ENCODE measurements at regions not wholly inside any gene's neighbourhood (a gene's known extent, or its start where the extent isn't known, plus 50 kb on each side); places are given as distances from the start of the nearest gene placed in this dataset.

- no peaks in the 10 kb centered on the region for H3K9me3 ChIP-seq
- in situ Hi-C loops (cut with MboI; ENCODE audit: low sequenced_read_pairs in 4 of 4) (no loop called here), intact Hi-C loops (cut with DNase I; ENCODE audit: low total_unique reads) (no loop called here)
- no peak overlapping the region for H3K27ac ChIP-seq
- no peak for ATAC-seq
- no peaks in the 10 kb centered on the region for H3K27me3 ChIP-seq
- no peak overlapping the region for H3K4me3 ChIP-seq
- no peaks in the 10 kb centered on the region for H3K36me3 ChIP-seq
- TF ChIP-seq, protein P1, sequence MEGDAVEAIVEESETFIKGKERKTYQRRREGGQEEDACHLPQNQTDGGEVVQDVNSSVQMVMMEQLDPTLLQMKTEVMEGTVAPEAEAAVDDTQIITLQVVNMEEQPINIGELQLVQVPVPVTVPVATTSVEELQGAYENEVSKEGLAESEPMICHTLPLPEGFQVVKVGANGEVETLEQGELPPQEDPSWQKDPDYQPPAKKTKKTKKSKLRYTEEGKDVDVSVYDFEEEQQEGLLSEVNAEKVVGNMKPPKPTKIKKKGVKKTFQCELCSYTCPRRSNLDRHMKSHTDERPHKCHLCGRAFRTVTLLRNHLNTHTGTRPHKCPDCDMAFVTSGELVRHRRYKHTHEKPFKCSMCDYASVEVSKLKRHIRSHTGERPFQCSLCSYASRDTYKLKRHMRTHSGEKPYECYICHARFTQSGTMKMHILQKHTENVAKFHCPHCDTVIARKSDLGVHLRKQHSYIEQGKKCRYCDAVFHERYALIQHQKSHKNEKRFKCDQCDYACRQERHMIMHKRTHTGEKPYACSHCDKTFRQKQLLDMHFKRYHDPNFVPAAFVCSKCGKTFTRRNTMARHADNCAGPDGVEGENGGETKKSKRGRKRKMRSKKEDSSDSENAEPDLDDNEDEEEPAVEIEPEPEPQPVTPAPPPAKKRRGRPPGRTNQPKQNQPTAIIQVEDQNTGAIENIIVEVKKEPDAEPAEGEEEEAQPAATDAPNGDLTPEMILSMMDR (IDR thresholded peaks at IDR 0.05 in 4 of 5, conservative IDR thresholded peaks at IDR 0.05 in 1 of 5) = no peak
- no peak for TF ChIP-seq POLR2A (IDR thresholded peaks at IDR 0.05)
- DNase-seq = no peak
- H3K4me1 ChIP-seq = no peaks in the 10 kb centered on the region
Observed at GRCh38 chr4:177574446-177574845, 132.2 kb upstream of the AGA start.

DNA sequence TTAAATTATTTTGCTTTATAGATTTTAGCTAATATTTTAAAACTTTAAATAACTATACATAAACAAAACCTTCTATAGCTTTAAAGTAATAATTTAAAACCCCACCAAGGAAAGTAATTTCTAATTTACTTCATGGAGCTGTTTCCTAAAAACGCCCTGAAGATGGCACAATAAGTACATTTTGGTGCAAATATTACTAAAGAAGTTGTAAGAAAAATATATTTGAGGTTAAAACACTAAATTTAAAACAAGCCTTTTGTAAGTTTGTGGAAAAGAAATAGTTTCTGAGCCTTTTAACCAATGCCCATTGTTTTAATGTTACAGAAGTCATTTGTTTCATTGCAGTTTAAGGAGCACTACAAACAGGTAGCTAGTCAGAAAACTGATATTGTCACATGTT lies 137.4 kb upstream of the AGA start:
- TF ChIP-seq, protein P1 (IDR thresholded peaks at IDR 0.05 in 4 of 5, conservative IDR thresholded peaks at IDR 0.05 in 1 of 5) = no peak
- no peak for TF ChIP-seq POLR2A (IDR thresholded peaks at IDR 0.05)
- Histone ChIP-seq H3K27ac (no peak overlapping the region), H3K36me3 (no peaks in the 10 kb centered on the region), H3K4me3 (no peak overlapping the region), H3K4me1 (no peaks in the 10 kb centered on the region), H3K27me3 (no peaks in the 10 kb centered on the region), H3K9me3 (no peaks in the 10 kb centered on the region)
- intact Hi-C loops (cut with DNase I; ENCODE audit: low total_unique reads) (no loop called here), in situ Hi-C loops (cut with MboI; ENCODE audit: low sequenced_read_pairs in 4 of 4) (no loop called here)
- DNase-seq (no peak), ATAC-seq (no peak)

- Histone ChIP-seq H3K36me3 (no peaks in the 10 kb centered on the region), H3K27me3 (no peaks in the 10 kb centered on the region), H3K9me3 (no peaks in the 10 kb centered on the region), H3K27ac (no peak overlapping the region), H3K4me1 (no peaks in the 10 kb centered on the region), H3K4me3 (no peak overlapping the region)
- TF ChIP-seq POLR2A (IDR thresholded peaks at IDR 0.05) = no peak
- TF ChIP-seq, protein P1 (IDR thresholded peaks at IDR 0.05 in 4 of 5, conservative IDR thresholded peaks at IDR 0.05 in 1 of 5) = no peak
- in situ Hi-C loops (cut with MboI; ENCODE audit: low sequenced_read_pairs in 4 of 4) = no loop called here
- ATAC-seq (no peak), DNase-seq (no peak)
- intact Hi-C loops (cut with DNase I; ENCODE audit: low total_unique reads) = no loop called here
Observed at GRCh38 chr4:177582992-177583391, 140.8 kb upstream of the AGA start.

- H3K9me3 ChIP-seq = no peaks in the 10 kb centered on the region
- no peak overlapping the region for H3K4me3 ChIP-seq
- H3K27ac ChIP-seq = no peak overlapping the region
- TF ChIP-seq POLR2A (IDR thresholded peaks at IDR 0.05) = no peak
- TF ChIP-seq, protein P1 (IDR thresholded peaks at IDR 0.05 in 4 of 5, conservative IDR thresholded peaks at IDR 0.05 in 1 of 5) = no peak
- no peak for DNase-seq
- no peaks in the 10 kb centered on the region for H3K4me1 ChIP-seq
- H3K36me3 ChIP-seq = no peaks in the 10 kb centered on the region
- intact Hi-C loops (cut with DNase I; ENCODE audit: low total_unique reads) (no loop called here), in situ Hi-C loops (cut with MboI; ENCODE audit: low sequenced_read_pairs in 4 of 4) (no loop called here)
- no peak for ATAC-seq
- H3K27me3 ChIP-seq = no peaks in the 10 kb centered on the region
Observed at GRCh38 chr4:177587989-177588388, 145.8 kb upstream of the AGA start.

GRCh38 chr4:177595386-177595785 lies 153.1 kb upstream of the AGA start:
- in situ Hi-C loops (cut with MboI; ENCODE audit: low sequenced_read_pairs in 4 of 4) (no loop called here), intact Hi-C loops (cut with DNase I; ENCODE audit: low total_unique reads) (no loop called here)
- H3K27me3 ChIP-seq = no peaks in the 10 kb centered on the region
- no peaks in the 10 kb centered on the region for H3K36me3 ChIP-seq
- no peaks in the 10 kb centered on the region for H3K9me3 ChIP-seq
- no peak overlapping the region for H3K4me3 ChIP-seq
- DNase-seq (no peak), ATAC-seq (no peak)
- TF ChIP-seq POLR2A (IDR thresholded peaks at IDR 0.05) = no peak
- no peak overlapping the region for H3K27ac ChIP-seq
- H3K4me1 ChIP-seq = no peaks in the 10 kb centered on the region

Measured in gastrocnemius medialis (tissue), 4 donors.